ENCODE measurements at regions not wholly inside any gene's neighbourhood (a gene's known extent, or its start where the extent isn't known, plus 50 kb on each side); places are given as distances from the start of the nearest gene placed in this dataset.

DNA sequence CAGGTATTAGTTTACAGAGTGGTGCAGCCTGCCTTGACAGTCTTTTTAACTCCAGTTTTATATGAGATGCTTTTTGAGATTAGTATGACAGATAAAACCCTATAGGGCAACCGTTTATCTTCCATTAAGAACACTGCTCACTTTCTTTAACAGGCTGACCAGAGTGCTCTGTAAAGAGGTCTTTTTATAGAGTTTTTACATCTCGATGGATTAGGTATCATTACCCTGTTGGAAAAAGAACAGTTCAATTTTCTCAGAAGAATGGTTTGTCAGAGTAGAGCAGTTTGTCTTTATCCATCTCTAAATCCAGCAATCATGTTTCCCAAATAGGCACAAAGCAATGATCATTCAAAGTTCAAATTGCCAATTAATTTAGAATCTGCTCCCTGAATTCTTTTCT, 395.2 kb upstream of the ARGLU1 start:
- no peak for DNase-seq (ENCODE audit: low read depth)
- TF ChIP-seq MYC (IDR thresholded peaks at IDR 0.05; ENCODE audit: low read depth, low read length) (no peak), POLR2A (IDR thresholded peaks at IDR 0.05; ENCODE audit: extremely low read depth, insufficient read length) (no peak)
- TF ChIP-seq, protein P1, sequence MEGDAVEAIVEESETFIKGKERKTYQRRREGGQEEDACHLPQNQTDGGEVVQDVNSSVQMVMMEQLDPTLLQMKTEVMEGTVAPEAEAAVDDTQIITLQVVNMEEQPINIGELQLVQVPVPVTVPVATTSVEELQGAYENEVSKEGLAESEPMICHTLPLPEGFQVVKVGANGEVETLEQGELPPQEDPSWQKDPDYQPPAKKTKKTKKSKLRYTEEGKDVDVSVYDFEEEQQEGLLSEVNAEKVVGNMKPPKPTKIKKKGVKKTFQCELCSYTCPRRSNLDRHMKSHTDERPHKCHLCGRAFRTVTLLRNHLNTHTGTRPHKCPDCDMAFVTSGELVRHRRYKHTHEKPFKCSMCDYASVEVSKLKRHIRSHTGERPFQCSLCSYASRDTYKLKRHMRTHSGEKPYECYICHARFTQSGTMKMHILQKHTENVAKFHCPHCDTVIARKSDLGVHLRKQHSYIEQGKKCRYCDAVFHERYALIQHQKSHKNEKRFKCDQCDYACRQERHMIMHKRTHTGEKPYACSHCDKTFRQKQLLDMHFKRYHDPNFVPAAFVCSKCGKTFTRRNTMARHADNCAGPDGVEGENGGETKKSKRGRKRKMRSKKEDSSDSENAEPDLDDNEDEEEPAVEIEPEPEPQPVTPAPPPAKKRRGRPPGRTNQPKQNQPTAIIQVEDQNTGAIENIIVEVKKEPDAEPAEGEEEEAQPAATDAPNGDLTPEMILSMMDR (IDR thresholded peaks at IDR 0.05; ENCODE audit: low read depth, low read length), result no peak
- TF ChIP-seq, protein P2, sequence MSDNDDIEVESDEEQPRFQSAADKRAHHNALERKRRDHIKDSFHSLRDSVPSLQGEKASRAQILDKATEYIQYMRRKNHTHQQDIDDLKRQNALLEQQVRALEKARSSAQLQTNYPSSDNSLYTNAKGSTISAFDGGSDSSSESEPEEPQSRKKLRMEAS (IDR thresholded peaks at IDR 0.05; ENCODE audit: low read depth, low read length), result no peak
- no peak overlapping the region for H3K4me3 ChIP-seq (ENCODE audit: low read depth, low read length)

DNA sequence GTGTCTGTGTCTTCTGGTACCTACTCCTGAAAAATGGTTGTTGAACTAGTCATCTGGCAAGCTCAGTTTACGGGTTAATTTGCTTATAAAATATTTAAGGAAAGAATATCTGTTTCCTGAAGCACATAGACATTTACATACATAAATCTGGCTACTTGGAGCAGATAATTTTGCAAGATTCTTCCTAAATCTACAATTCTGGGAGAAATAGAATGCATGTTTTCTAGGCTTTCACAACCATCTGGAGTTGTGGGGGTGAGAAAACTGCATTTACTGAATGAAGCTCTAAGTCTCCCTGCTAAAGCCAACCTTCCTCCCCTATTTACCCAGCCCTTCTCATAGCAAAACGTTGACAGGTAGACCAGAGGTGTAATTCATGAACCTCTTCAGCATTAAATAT, 393.7 kb upstream of the ARGLU1 start:
- H3K4me3 ChIP-seq (ENCODE audit: low read depth, low read length), result no peak overlapping the region
- no peak for DNase-seq (ENCODE audit: low read depth)
- TF ChIP-seq, protein P2 (IDR thresholded peaks at IDR 0.05; ENCODE audit: low read depth, low read length), result no peak
- no peak for TF ChIP-seq POLR2A (IDR thresholded peaks at IDR 0.05; ENCODE audit: extremely low read depth, insufficient read length)
- TF ChIP-seq, protein P1 (IDR thresholded peaks at IDR 0.05; ENCODE audit: low read depth, low read length), result no peak
- no peak for TF ChIP-seq MYC (IDR thresholded peaks at IDR 0.05; ENCODE audit: low read depth, low read length)

DNA sequence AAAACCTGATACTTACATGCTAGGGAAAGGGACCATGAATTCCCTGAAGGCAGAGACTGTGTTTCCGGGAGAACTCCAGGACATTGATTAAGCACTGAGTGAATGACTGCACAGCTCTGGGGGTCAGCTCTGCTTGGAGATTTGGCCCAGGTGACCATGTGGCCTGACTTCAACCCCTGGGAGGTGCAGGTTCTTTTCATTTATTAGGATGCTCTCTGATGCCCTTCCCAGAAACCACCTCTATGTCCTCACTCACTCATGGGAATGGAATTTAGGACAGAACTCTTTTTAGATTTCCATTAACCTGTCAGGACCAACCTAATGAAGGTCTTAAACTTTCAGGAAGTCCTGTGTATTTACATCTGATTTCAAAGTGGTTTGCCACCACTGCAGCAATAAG, 393.3 kb upstream of the ARGLU1 start:
- no peak overlapping the region for H3K4me3 ChIP-seq (ENCODE audit: low read depth, low read length)
- TF ChIP-seq MYC (IDR thresholded peaks at IDR 0.05; ENCODE audit: low read depth, low read length) (no peak), POLR2A (IDR thresholded peaks at IDR 0.05; ENCODE audit: extremely low read depth, insufficient read length) (no peak)
- TF ChIP-seq, protein P1 (IDR thresholded peaks at IDR 0.05; ENCODE audit: low read depth, low read length), result no peak
- TF ChIP-seq, protein P2 (IDR thresholded peaks at IDR 0.05; ENCODE audit: low read depth, low read length), result no peak
- DNase-seq (ENCODE audit: low read depth), result no peak

DNA sequence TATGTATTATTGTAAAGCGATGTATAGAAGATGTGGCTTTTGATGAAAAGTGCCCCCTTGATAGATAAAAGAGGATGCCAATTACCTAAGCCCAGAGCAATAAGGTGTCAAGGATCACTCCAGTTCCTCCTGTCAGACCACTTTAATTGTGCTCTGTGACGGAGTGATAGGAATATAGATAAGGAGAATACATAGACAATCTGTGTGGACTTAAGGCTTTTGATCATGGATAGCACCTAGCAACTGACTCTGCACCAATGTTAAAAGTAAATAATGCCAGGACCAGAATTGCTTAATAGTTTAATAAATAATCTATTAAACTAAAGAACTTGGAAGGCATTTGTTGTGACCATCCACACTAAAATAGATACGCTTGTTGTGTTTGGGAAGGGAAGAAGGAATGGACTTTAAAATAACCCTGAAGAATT, 390.7 kb upstream of the ARGLU1 start:
- no peak for TF ChIP-seq POLR2A (IDR thresholded peaks at IDR 0.05; ENCODE audit: extremely low read depth, insufficient read length)
- TF ChIP-seq MYC (IDR thresholded peaks at IDR 0.05; ENCODE audit: low read depth, low read length), result no peak
- TF ChIP-seq, protein P2 (IDR thresholded peaks at IDR 0.05; ENCODE audit: low read depth, low read length), result no peak
- TF ChIP-seq, protein P1 (IDR thresholded peaks at IDR 0.05; ENCODE audit: low read depth, low read length), result no peak
- no peak overlapping the region for H3K4me3 ChIP-seq (ENCODE audit: low read depth, low read length)
- DNase-seq (ENCODE audit: low read depth), result no peak

DNA sequence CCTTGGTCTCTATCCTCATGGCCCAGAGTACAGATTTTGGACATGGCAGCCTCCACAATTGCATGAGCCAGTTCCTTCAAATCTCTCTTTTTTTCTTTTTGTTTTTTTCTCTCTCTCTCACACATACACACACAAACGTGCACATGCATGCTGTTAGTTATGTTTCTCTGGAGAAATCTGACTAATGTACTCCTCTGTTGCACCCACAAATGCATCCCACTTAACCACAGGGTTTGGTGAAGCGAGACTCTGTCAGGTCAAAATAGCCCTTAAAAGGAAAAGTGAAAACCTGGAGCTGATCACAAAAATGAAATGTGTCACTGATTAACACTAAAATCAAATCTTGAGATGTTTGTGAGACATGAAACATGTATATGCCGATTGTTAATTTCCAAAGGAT, 374.6 kb upstream of the ARGLU1 start:
- no peak for DNase-seq (ENCODE audit: low read depth)
- no peak overlapping the region for H3K4me3 ChIP-seq (ENCODE audit: low read depth, low read length)
- TF ChIP-seq, protein P1 (IDR thresholded peaks at IDR 0.05; ENCODE audit: low read depth, low read length), result no peak
- TF ChIP-seq, protein P2 (IDR thresholded peaks at IDR 0.05; ENCODE audit: low read depth, low read length), result no peak
- TF ChIP-seq POLR2A (IDR thresholded peaks at IDR 0.05; ENCODE audit: extremely low read depth, insufficient read length), result no peak
- TF ChIP-seq MYC (IDR thresholded peaks at IDR 0.05; ENCODE audit: low read depth, low read length), result no peak

DNA sequence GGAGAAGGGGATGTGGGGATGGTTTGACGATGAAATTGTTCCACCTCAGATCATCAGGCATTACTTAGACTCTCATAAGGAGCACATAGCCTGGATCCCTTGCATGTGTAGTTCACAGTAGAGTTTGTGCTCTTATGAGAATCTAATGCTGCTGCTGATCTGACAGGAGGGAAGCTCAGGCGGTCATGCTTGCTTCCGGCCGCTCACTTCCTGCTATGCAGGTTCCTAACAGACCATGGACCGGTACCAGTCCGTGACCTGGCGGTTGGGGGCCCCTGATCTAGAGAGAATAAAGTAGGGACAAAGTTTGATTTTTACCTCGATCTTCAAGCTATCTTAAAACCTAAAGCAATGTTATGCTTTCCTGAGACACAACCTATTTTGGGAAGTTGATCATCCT, 373.8 kb upstream of the ARGLU1 start:
- DNase-seq (ENCODE audit: low read depth), result no peak
- H3K4me3 ChIP-seq (ENCODE audit: low read depth, low read length), result no peak overlapping the region
- TF ChIP-seq, protein P1 (IDR thresholded peaks at IDR 0.05; ENCODE audit: low read depth, low read length), result no peak
- TF ChIP-seq, protein P2 (IDR thresholded peaks at IDR 0.05; ENCODE audit: low read depth, low read length), result no peak
- TF ChIP-seq POLR2A (IDR thresholded peaks at IDR 0.05; ENCODE audit: extremely low read depth, insufficient read length), result no peak
- TF ChIP-seq MYC (IDR thresholded peaks at IDR 0.05; ENCODE audit: low read depth, low read length), result no peak

All from NB4 (cell line).